Stimulated activated CD4-positive, alpha-beta T cell treated with anti-CD3 and anti-CD28 coated beads, TNF-alpha, amount 100 ng/mL, for 24 hours (primary cell): ENCODE measurements at regions not wholly inside any gene's neighbourhood (a gene's known extent, or its start where the extent isn't known, plus 50 kb on each side); places are given as distances from the start of the nearest gene placed in this dataset.

ENCODE experiments used
- DNase-seq, 3 experiments: peaks; one replicate each; pipeline ENCODE4 v3.0.0-alpha.2; 2020; ENCODE audit warnings: low read depth in 3 of 3

GRCh38 chr16:65463652-65464260 is 341.9 kb upstream of the CDH11 start:
- no peak for DNase-seq

DNA sequence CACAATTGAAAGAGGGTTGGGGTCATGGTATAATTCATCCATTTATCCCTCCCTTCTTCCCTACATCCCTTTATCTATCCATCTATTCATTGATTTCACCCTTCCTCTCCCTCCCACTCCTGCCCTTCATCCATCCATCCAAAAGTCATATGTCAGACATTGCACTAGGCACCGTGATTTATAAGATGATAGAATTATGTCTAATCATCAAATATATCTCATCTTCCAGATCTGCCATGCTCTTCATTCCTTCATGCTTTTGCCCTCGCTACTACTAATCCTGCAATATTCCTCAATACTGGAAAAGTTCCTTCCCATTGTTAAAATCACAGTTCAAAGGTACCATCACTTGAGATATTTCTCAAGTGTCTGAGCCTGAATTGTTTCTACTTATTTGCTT is 335.2 kb upstream of the CDH11 start:
- no peak for DNase-seq

DNA sequence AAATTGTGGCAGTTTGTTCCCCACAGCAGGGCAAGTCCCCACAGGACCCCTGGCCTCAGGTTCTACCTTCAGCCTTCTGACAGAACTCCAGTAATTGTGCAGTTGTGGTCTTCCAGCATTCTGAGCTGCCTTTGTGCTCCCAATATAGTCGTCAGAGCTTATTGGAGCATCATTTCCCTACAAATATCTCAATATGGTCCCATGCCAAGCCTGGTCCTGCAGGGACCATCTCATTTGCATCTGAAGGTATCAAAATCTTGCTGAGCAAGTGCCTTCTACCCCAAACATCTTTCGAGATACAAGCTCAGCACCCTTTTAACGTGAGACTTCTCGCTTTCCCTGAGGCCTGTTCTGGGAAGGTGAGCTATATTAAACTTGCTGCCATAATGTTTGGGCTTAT is 333.9 kb upstream of the CDH11 start:
- no peak for DNase-seq

DNA sequence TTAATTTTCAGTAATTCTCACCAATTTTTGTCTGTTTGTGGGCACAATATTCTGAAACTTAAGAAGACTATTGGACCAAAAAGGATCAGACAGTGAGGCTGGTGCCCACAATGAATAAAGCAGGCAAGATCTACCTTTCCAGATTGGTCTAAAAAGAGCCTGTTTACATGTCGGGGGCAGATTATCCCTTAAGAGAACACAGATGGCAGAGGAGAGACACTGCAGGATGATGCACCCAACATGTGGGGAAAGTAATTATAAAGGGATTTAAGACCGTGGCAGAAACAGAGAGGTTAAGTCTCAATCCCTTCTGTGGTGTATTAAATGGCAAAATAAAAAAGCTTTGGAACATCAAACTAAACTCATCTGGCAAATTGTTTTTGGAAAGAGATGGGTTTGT is 331.8 kb upstream of the CDH11 start:
- no peak for DNase-seq

DNA sequence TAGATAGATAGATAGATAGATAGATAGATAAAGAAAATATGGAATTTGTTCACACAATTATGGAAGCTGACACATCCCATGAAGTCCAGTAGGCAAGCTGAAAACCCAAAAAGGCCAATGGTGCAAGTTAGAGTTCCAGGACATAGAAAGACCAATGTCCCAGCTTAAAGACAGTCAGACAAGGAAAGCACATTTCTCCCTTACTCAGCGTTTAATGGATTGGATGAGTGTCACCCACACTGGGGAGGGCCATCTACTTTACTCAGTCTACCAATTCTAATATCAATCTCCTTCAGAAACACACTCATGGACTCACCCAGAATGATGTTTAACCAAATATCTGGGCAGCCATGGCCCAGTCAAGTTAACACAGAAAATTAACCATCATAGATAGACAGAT is 327.7 kb upstream of the CDH11 start:
- no peak for DNase-seq

DNA sequence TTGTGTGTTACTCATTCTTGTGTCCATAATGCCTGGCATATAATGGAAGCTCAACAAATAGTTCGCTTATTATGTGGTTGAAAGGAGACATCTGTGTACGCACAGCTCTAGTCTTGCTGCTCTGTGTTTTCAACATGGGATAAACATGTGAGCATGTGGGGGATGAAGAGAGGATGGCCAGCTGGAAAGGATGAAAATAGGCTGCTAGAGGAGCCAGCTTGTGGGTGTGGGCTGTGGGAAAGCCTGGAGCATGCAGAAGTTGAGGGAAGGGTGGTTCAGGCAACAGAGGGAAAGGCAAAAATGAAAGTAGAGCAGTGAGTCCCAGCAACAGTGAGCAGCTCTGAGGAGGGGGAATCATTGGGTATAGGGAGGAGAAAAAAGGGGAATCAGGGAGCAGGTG is 324.6 kb upstream of the CDH11 start:
- no peak for DNase-seq

GRCh38 chr16:65445313-65446260 is 323.7 kb upstream of the CDH11 start:
- no peak for DNase-seq

DNA sequence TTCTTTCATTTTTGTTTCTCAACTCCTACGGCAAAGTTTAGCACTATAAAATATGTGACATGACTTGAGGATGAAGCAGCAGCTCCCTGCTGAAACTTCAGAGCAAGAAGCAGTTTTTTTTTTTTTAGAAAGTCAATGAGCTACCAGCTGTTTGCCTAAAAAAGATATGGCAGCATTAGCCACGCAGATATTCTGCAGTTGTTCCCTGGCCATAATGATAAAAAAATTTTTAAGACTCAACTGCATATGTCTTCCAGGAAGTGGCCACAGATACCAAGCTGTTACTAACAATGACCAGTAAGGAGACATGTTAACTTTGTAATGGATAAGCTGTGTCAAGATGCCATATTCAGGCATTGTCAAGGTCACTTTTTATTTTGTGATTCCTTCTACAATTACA is 319.6 kb upstream of the CDH11 start:
- DNase-seq: no peak

- no peak for DNase-seq
These were observed 307.8 kb upstream of the CDH11 start for GRCh38 chr16:65429504-65430181.

DNA sequence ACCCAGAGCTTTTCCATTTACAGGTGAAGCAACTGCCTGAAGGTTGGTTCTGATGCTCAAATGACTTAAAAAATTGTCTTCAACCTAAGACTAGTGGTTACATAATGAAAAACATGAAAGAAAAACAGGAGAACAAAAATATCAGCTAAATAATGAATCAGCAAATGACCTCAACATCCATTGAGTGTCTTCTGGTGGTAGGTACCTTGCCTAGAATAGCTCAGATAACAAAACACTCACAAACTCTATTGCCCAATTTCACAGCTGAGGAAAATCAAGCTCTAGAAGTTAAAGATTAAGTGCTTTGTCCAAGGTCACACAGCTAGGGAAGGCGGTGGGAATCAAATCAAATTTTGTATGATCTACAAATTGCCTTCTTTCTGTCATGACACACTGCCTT is 304.6 kb upstream of the CDH11 start:
- no peak for DNase-seq

DNA sequence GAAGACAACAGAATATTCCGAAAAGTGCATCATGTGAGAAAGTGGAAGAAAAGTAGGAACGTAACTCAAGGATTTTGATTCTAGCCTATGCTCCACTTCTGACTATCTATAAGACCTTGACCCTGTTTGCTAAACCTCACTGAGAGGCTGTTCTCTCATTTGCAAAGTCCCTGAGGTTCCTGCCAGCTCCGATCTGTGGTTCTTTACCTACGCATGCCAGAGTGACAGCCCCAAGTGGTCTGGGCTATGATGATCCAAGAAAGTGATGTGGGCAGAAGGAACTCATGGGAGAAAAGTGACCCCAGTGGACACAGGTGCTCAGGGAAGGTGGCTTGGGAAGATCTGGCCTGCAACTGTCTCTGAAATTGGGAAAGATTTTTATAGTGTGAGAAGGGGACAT is 301.1 kb upstream of the CDH11 start:
- DNase-seq: no peak

- no peak for DNase-seq
These were observed 299.7 kb upstream of the CDH11 start for GRCh38 chr16:65421596-65421995.

DNA sequence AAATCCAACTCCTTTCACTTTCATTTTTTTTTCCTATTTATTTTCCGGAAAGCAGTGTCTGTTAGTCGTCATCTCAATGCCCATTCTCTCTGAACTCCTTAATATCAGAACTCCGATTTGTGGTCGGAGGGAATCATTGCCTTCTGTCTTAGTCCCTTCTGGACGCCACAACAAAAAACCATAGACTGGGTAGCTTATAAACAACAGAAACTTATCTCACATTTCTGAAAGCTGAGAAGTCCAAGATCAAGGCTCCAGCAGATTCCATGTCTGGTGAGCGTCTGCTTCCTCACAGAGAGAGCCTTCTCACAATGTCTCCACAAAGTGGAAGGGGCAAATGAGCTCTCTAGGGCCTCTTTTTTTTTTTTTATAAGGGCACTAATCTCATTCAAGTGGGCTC is 296.6 kb upstream of the CDH11 start:
- no peak for DNase-seq

DNA sequence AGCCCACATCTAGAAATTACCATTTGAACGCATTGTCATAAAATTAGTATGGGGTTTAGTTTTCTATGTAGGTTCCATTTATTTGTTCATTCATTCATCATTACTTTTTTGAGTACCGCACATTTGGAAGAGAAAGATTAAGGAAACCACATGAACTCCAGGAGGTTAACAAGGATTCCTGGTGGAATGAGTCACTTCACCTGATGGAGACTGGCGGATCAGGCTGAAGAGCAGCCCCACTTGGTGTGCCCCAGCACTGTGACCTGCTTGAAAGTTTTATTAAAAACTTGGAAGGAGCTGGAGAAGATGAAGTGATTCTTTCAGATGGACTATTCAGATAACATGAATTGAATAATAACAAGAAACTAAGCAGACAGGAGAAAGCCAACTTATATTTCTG is 293.6 kb upstream of the CDH11 start:
- DNase-seq: no peak

DNA sequence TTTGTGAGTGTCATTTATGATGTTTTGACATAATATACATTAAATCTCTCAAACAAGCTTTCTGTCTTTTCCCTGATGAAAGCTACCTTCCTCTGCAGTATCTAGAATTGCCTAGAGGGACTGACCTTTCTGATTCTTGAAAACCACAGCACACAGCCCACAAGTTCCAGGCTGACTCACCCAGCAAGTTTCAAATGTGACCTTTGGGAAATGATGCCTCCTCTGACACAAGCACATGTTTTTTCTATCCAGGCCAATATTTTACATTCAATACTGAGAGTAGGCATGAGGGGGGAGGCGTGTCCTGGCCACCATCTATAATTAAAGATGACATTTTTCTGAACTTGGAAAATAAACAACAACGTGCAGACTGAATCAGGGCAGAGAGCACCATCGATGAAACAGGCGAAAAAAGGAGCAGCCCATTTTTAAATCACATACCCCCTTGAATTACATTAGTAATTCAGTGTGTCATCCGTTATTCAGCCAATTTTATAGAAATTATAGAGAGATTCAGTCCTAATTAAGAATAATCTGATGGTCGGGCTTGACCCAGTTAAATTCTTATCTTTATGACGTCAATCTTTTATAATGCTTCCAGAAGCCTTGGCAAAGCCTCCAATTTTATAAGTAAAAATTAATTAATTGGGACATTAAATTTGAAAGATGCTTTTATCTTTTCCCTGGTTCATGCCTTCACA is 292.6 kb upstream of the CDH11 start:
- DNase-seq: no peak

- no peak for DNase-seq
These were observed 292.0 kb upstream of the CDH11 start for GRCh38 chr16:65413861-65414260.

DNA sequence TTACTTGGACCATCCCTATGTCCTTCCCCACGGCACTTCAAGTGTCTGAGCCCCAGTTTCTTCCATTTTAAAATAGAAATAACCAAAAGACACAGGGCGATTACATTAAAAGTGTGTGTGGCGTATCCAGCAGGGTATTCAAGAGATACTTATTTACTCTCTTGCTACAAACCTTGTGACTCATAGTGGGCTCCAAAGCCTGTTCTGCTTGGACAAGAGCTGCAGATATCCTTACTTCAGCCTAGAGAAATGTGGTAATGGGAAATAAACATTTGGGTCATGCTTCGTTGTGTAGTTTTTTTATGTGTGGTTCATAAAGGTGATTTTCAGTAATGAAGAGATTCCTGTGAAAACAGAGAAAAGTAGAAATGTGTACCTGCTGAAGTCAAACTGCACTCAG is 288.9 kb upstream of the CDH11 start:
- no peak for DNase-seq

- no peak for DNase-seq
These were observed 287.6 kb upstream of the CDH11 start for GRCh38 chr16:65409510-65409909.

- no peak for DNase-seq
These were observed 285.1 kb upstream of the CDH11 start for GRCh38 chr16:65406933-65407332.

DNA sequence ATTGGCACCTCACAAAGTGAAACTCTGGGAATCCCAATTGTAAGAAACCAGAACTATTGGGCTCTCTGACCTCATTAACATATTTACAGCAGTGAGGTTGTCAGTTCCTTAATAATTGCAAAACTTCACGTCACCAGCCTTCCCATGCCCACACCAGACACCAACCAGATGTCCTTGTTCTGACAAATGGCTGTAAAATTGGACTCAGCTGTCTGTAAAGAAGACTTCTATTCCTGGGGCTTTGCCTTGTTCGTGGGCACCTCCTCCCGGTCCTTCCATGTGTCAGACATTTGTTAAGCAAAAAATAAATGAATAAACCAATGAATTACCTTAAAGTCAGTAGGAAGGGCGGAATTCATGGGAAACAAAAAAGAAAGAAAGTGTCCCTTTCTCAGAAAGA is 284.3 kb upstream of the CDH11 start:
- DNase-seq: no peak

DNA sequence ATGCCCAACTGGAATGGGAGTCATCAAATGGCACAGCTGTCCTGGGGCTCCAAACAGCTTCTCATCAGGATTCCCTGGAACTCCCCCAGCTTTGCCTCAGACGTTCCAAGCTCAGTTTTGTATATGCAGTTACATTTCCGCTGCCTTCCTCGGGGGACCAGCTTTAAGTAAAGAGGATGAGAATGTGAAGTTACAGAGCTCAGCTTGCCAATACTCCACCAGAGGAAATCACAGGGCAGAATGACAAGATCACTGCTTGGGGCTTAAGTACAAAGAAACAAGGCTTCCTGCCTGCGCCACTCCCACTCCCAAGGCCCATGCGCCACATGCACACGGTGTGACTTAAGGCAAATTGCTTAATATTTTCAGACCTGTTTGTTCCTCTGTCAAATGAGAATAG is 272.4 kb upstream of the CDH11 start:
- DNase-seq: no peak
